Natural killer cell (primary cell): ENCODE measurements at regions not wholly inside any gene's neighbourhood (a gene's known extent, or its start where the extent isn't known, plus 50 kb on each side); places are given as distances from the start of the nearest gene placed in this dataset.

Source experiments
- ATAC-seq, 3 donors: fragments of 150-1000 bp in 2 of 3; fragments of 200-7000 bp in 1 of 3; cut with Tn5 transposase; 1 replicate in 1 of 3; 2 replicates in 2 of 3; pipeline ENCODE4 v1.10.0; 2021; ENCODE audit warnings: mild to moderate bottlenecking in 2 of 3, moderate library complexity in 2 of 3
- DNase-seq, 2 donors: peaks; one replicate each; pipeline versions ENCODE4 v3.0.0 to v3.0.0-alpha.2; 2013 to 2021; ENCODE audit warnings: mixed read lengths in 1 of 2
- H3K27ac ChIP-seq: one replicate; pipeline ENCODE4 v1.5.1; 2013; ENCODE audit warnings: mild to moderate bottlenecking, low read length
- H3K27me3 ChIP-seq: one replicate; pipeline ENCODE4 v1.6.1; 2013; ENCODE audit warnings: low read length; ENCODE audit not compliant: control insufficient read depth, insufficient read depth
- H3K36me3 ChIP-seq: one replicate; pipeline ENCODE4 v1.6.1; 2013; ENCODE audit warnings: low read length; ENCODE audit not compliant: control insufficient read depth, insufficient read depth
- H3K4me1 ChIP-seq: one replicate; pipeline ENCODE4 v1.6.1; 2013; ENCODE audit warnings: low read length; ENCODE audit not compliant: control insufficient read depth, insufficient read depth
- H3K4me3 ChIP-seq: one replicate; pipeline ENCODE4 v1.5.1; 2013; ENCODE audit warnings: low read length
- H3K9me3 ChIP-seq: one replicate; pipeline ENCODE4 v1.6.1; 2013; ENCODE audit warnings: low read length; ENCODE audit not compliant: control insufficient read depth, insufficient read depth
- H3K27ac Mint-ChIP-seq, 2 donors: one replicate each; pipeline ENCODE4 v1.8.0; 2022; ENCODE audit warnings: mild to moderate bottlenecking in 2 of 2, mixed read lengths in 2 of 2, moderate library complexity in 1 of 2
- H3K27me3 Mint-ChIP-seq, 2 donors: one replicate each; pipeline ENCODE4 v1.8.0; 2022; ENCODE audit warnings: low read depth in 2 of 2, mixed read lengths in 2 of 2
- H3K36me3 Mint-ChIP-seq: one replicate; pipeline ENCODE4 v1.8.0; 2022; ENCODE audit warnings: mixed read lengths
- H3K4me1 Mint-ChIP-seq, 2 donors: one replicate each; pipeline ENCODE4 v1.8.0; 2022; ENCODE audit warnings: mixed read lengths in 2 of 2
- H3K4me3 Mint-ChIP-seq: one replicate; pipeline ENCODE4 v1.8.0; 2022; ENCODE audit warnings: mild to moderate bottlenecking, moderate library complexity, mixed read lengths
- H3K9me3 Mint-ChIP-seq, 2 donors: one replicate each; pipeline ENCODE4 v1.8.0; 2022; ENCODE audit warnings: mixed read lengths in 2 of 2
- CTCF ChIP-seq: fragments of 200-600 bp; IDR thresholded peaks from one replicate; pipeline ENCODE4 v1.8.0; 2022; ENCODE audit warnings: antibody characterized with exemption
- WGBS: methylation state at CpG from one replicate; pipeline ENCODE4 v1.1.7; 2013; ENCODE audit warnings: missing lambda C conversion rate; ENCODE audit not compliant: insufficient coverage; 5-methylcytosine and 5-hydroxymethylcytosine counted together
- intact Hi-C: fragments of 100-400 bp; cut with micrococcal nuclease; formaldehyde crosslinking; loops from one replicate; pipeline ENCODE4 v1.14.2; 2022

GRCh38 chr16:82476786-82477185 lies 150.0 kb upstream of the CDH13 start:
- Mint-ChIP-seq H3K4me3 (no peak overlapping the region), H3K4me1 (no peaks in the 10 kb centered on the region), H3K27me3 (peaks cover 40 to 65% of the 10 kb centered on the region in 2 donors), H3K36me3 (no peaks in the 10 kb centered on the region), H3K9me3 (peaks cover 0 to 2% of the 10 kb centered on the region in 2 donors), H3K27ac (no peak overlapping the region)
- Histone ChIP-seq H3K36me3 (no peaks in the 10 kb centered on the region), H3K4me3 (no peak overlapping the region), H3K4me1 (no peaks in the 10 kb centered on the region), H3K9me3 (no peaks in the 10 kb centered on the region), H3K27me3 (no peaks in the 10 kb centered on the region), H3K27ac (no peak overlapping the region)
- WGBS, result 80% methylated on average over 5 of the region's 5 CpGs
- no peak for TF ChIP-seq CTCF
- intact Hi-C loops, result no loop called here
- ATAC-seq (no peak), DNase-seq (no peak)

GRCh38 chr16:82470620-82471152 lies 156.1 kb upstream of the CDH13 start:
- Mint-ChIP-seq H3K36me3 (no peaks in the 10 kb centered on the region), H3K27me3 (peaks cover 21 to 23% of the 10 kb centered on the region in 2 donors), H3K9me3 (peaks cover 0 to 2% of the 10 kb centered on the region in 2 donors), H3K27ac (no peak overlapping the region), H3K4me1 (no peaks in the 10 kb centered on the region), H3K4me3 (no peak overlapping the region)
- DNase-seq, result no peak
- Histone ChIP-seq H3K27ac (no peak overlapping the region), H3K4me1 (no peaks in the 10 kb centered on the region), H3K36me3 (no peaks in the 10 kb centered on the region), H3K27me3 (no peaks in the 10 kb centered on the region), H3K9me3 (no peaks in the 10 kb centered on the region), H3K4me3 (no peak overlapping the region)
- ATAC-seq, result peak in 1 of 3 donors; percentile 14
- WGBS, result 73% methylated on average over 7 of the region's 8 CpGs
- no peak for TF ChIP-seq CTCF
- intact Hi-C loops, result no loop called here

- no peak overlapping the region for H3K27ac ChIP-seq
- H3K9me3 ChIP-seq, result no peaks in the 10 kb centered on the region
- H3K36me3 Mint-ChIP-seq, result no peaks in the 10 kb centered on the region
- no peaks in the 10 kb centered on the region for H3K4me1 ChIP-seq
- H3K36me3 ChIP-seq, result no peaks in the 10 kb centered on the region
- H3K9me3 Mint-ChIP-seq, result peaks cover 0 to 2% of the 10 kb centered on the region in 2 donors
- no peak overlapping the region for H3K27ac Mint-ChIP-seq
- TF ChIP-seq CTCF, result no peak
- H3K27me3 ChIP-seq, result no peaks in the 10 kb centered on the region
- H3K4me1 Mint-ChIP-seq, result no peaks in the 10 kb centered on the region
- 75% methylated on average over 6 of the region's 7 CpGs for WGBS
- H3K4me3 ChIP-seq, result no peak overlapping the region
- peaks cover 23 to 26% of the 10 kb centered on the region in 2 donors for H3K27me3 Mint-ChIP-seq
- intact Hi-C loops, result no loop called here
- H3K4me3 Mint-ChIP-seq, result no peak overlapping the region
- ATAC-seq (no peak), DNase-seq (no peak)
Measured at GRCh38 chr16:82470016-82470415, 156.8 kb upstream of the CDH13 start.

GRCh38 chr16:82464187-82464586 lies 162.6 kb upstream of the CDH13 start:
- Mint-ChIP-seq H3K27me3 (peaks cover 16 to 26% of the 10 kb centered on the region in 2 donors), H3K27ac (no peak overlapping the region), H3K4me1 (no peaks in the 10 kb centered on the region), H3K4me3 (no peak overlapping the region), H3K36me3 (no peaks in the 10 kb centered on the region), H3K9me3 (no peaks in the 10 kb centered on the region)
- Histone ChIP-seq H3K4me3 (no peak overlapping the region), H3K27ac (no peak overlapping the region), H3K27me3 (no peaks in the 10 kb centered on the region), H3K36me3 (no peaks in the 10 kb centered on the region), H3K9me3 (no peaks in the 10 kb centered on the region), H3K4me1 (no peaks in the 10 kb centered on the region)
- DNase-seq, result no peak
- intact Hi-C loops, result no loop called here
- 85% methylated on average over 13 of the region's 13 CpGs for WGBS
- no peak for TF ChIP-seq CTCF
- ATAC-seq, result no peak
